ENCODE measurements at regions not wholly inside any gene's neighbourhood (a gene's known extent, or its start where the extent isn't known, plus 50 kb on each side); places are given as distances from the start of the nearest gene placed in this dataset.

- no CpG with 5 or more reads among the region's 1 CpG for WGBS (ENCODE audit: insufficient coverage, insufficient read length)
- Histone ChIP-seq H3K36me3 (ENCODE audit: control insufficient read depth, insufficient read depth, low read length) (no peaks in the 10 kb centered on the region), H3K4me3 (ENCODE audit: low read length) (no peak overlapping the region), H3K9me3 (ENCODE audit: control insufficient read depth, insufficient read depth, low read length) (peaks cover 2% of the 10 kb centered on the region), H3K27me3 (ENCODE audit: control insufficient read depth, insufficient read depth, low read length) (no peaks in the 10 kb centered on the region), H3K27ac (ENCODE audit: low read length) (no peak overlapping the region), H3K4me1 (ENCODE audit: control insufficient read depth, insufficient read depth, low read length) (no peaks in the 10 kb centered on the region; the same call in 1 of the 2 replicates)
- no peak for DNase-seq (ENCODE audit: low read depth, low spot score)
These were observed 90.6 kb upstream of the ZNF678 start for GRCh38 chr1:227472772-227473171.

GRCh38 chr1:227470688-227471087 is 92.7 kb upstream of the ZNF678 start:
- no peak overlapping the region for H3K4me3 ChIP-seq (ENCODE audit: low read length)
- H3K27ac ChIP-seq (ENCODE audit: low read length) = no peak overlapping the region
- H3K27me3 ChIP-seq (ENCODE audit: control insufficient read depth, insufficient read depth, low read length) = no peaks in the 10 kb centered on the region
- no peak for DNase-seq (ENCODE audit: low read depth, low spot score)
- H3K36me3 ChIP-seq (ENCODE audit: control insufficient read depth, insufficient read depth, low read length) = no peaks in the 10 kb centered on the region
- WGBS (ENCODE audit: insufficient coverage, insufficient read length) = no CpG with 5 or more reads among the region's 2 CpGs
- peaks cover 2% of the 10 kb centered on the region for H3K9me3 ChIP-seq (ENCODE audit: control insufficient read depth, insufficient read depth, low read length)
- H3K4me1 ChIP-seq (ENCODE audit: control insufficient read depth, insufficient read depth, low read length) = no peaks in the 10 kb centered on the region; the same call in 1 of the 2 replicates

DNA sequence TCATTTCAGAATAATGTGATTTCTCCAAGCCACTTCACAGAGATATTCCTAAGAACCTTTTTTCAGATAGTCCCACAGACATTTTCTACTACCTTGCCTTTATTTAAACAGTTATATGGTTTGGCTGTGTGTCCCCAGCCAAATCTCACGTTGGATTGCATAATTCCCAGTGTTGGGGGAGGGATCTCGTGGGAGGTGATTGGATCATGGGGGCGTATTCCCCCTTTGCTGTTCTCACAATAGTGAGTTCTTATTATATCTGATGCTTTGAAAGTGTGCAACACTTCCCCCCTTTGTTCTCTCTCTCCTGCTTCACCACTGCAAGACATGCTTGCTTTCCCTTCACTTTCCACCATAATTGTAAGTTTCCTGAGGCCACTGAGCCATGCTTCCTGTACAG is 93.6 kb upstream of the ZNF678 start:
- no peaks in the 10 kb centered on the region; the same call in 1 of the 2 replicates for H3K4me1 ChIP-seq (ENCODE audit: control insufficient read depth, insufficient read depth, low read length)
- WGBS (ENCODE audit: insufficient coverage, insufficient read length) = no CpG with 5 or more reads among the region's 3 CpGs
- H3K36me3 ChIP-seq (ENCODE audit: control insufficient read depth, insufficient read depth, low read length) = no peaks in the 10 kb centered on the region
- peaks cover 2% of the 10 kb centered on the region for H3K9me3 ChIP-seq (ENCODE audit: control insufficient read depth, insufficient read depth, low read length)
- DNase-seq (ENCODE audit: low read depth, low spot score) = no peak
- H3K4me3 ChIP-seq (ENCODE audit: low read length) = no peak overlapping the region
- H3K27me3 ChIP-seq (ENCODE audit: control insufficient read depth, insufficient read depth, low read length) = no peaks in the 10 kb centered on the region
- no peak overlapping the region for H3K27ac ChIP-seq (ENCODE audit: low read length)

DNA sequence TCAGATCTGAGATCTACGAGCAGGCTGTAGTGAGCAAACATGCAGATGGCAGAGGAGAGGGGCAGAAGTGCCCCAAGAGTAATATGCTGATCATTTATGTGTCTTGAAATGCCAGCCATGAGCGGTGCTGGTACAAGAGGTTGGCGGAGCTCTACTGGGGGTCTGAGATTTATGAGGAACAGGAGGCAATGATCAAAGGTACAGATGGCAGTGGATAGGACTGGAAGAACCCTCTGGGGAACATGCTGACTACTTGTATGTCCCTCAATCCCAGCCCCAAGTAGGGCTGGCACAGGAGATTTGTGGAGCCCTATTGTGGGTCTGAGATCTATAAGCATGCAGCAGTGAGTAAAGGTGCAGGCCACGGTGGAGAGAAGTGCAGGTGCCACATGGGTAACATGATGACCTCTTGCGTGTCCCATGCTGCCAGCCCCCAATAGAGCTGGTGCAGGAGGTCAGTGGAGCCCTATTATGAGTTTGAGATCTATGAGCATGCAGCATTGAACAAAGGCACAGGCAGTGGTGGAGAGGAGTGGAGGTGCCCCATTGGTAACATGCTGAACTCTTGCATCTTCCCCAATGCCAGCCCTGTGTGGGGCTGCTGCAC is 97.2 kb upstream of the ZNF678 start:
- no peaks in the 10 kb centered on the region for H3K36me3 ChIP-seq (ENCODE audit: control insufficient read depth, insufficient read depth, low read length)
- no peak overlapping the region for H3K4me3 ChIP-seq (ENCODE audit: low read length)
- DNase-seq (ENCODE audit: low read depth, low spot score) = no peak
- WGBS (ENCODE audit: insufficient coverage, insufficient read length) = no CpG with 5 or more reads among the region's 5 CpGs
- no peaks in the 10 kb centered on the region for H3K4me1 ChIP-seq (ENCODE audit: control insufficient read depth, insufficient read depth, low read length)
- no peak overlapping the region for H3K27ac ChIP-seq (ENCODE audit: low read length)
- H3K27me3 ChIP-seq (ENCODE audit: control insufficient read depth, insufficient read depth, low read length) = no peaks in the 10 kb centered on the region
- peaks cover 2% of the 10 kb centered on the region for H3K9me3 ChIP-seq (ENCODE audit: control insufficient read depth, insufficient read depth, low read length)

DNA sequence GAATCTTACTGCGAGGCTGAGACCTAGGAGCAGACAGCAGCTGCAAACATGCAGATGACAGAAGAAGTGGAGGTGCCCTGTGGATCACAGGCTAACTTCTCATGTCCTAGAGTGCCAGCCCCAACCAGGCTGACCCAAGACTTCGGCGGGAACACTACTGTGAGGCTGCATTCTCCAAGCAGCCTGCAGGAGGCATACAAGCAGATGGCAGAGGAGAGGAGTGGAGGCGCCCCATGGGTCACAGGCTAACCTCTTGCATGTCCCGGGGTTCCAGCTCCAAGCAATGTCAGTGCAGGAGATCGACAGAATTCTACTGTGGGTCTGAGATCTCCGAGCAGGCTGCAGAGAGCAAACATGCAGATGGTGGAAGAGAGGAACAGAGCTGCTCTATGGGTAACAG is 98.1 kb upstream of the ZNF678 start:
- peak; percentile 41 for DNase-seq (ENCODE audit: low read depth, low spot score)
- H3K9me3 ChIP-seq (ENCODE audit: control insufficient read depth, insufficient read depth, low read length) = no peaks in the 10 kb centered on the region
- H3K27me3 ChIP-seq (ENCODE audit: control insufficient read depth, insufficient read depth, low read length) = no peaks in the 10 kb centered on the region
- no peak overlapping the region for H3K27ac ChIP-seq (ENCODE audit: low read length)
- no CpG with 5 or more reads among the region's 7 CpGs for WGBS (ENCODE audit: insufficient coverage, insufficient read length)
- no peaks in the 10 kb centered on the region for H3K36me3 ChIP-seq (ENCODE audit: control insufficient read depth, insufficient read depth, low read length)
- no peaks in the 10 kb centered on the region for H3K4me1 ChIP-seq (ENCODE audit: control insufficient read depth, insufficient read depth, low read length)
- H3K4me3 ChIP-seq (ENCODE audit: low read length) = no peak overlapping the region

DNA sequence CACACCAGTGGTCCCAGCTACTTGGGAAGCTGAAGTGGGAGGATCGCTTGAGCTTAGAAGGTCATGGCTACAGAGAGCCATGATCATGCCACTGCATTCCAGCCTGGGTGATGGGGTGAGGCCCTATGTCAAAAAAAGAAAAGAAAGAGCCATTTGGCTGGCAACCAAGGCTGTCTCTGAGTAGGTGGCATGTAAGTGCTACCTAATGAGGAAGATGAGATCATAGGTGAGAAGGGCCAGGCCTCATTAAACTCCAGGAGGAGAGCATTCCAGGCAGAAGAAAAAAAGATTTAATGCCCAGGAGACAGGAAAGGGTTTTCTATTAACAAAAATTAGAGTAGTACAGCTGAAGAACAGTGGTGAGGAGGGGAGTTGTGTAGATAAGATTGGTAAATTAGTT is 103.4 kb upstream of the ZNF678 start:
- Histone ChIP-seq H3K4me3 (ENCODE audit: low read length) (no peak overlapping the region), H3K4me1 (ENCODE audit: control insufficient read depth, insufficient read depth, low read length) (no peaks in the 10 kb centered on the region), H3K27me3 (ENCODE audit: control insufficient read depth, insufficient read depth, low read length) (no peaks in the 10 kb centered on the region), H3K36me3 (ENCODE audit: control insufficient read depth, insufficient read depth, low read length) (no peaks in the 10 kb centered on the region), H3K9me3 (ENCODE audit: control insufficient read depth, insufficient read depth, low read length) (no peaks in the 10 kb centered on the region), H3K27ac (ENCODE audit: low read length) (no peak overlapping the region)
- DNase-seq (ENCODE audit: low read depth, low spot score) = no peak
- no CpG with 5 or more reads among the region's 1 CpG for WGBS (ENCODE audit: insufficient coverage, insufficient read length)

GRCh38 chr1:227459326-227459841 is 104.0 kb upstream of the ZNF678 start:
- Histone ChIP-seq H3K27ac (ENCODE audit: low read length) (no peak overlapping the region), H3K36me3 (ENCODE audit: control insufficient read depth, insufficient read depth, low read length) (no peaks in the 10 kb centered on the region), H3K9me3 (ENCODE audit: control insufficient read depth, insufficient read depth, low read length) (no peaks in the 10 kb centered on the region), H3K4me3 (ENCODE audit: low read length) (no peak overlapping the region), H3K4me1 (ENCODE audit: control insufficient read depth, insufficient read depth, low read length) (no peaks in the 10 kb centered on the region), H3K27me3 (ENCODE audit: control insufficient read depth, insufficient read depth, low read length) (no peaks in the 10 kb centered on the region)
- no peak for DNase-seq (ENCODE audit: low read depth, low spot score)

DNA sequence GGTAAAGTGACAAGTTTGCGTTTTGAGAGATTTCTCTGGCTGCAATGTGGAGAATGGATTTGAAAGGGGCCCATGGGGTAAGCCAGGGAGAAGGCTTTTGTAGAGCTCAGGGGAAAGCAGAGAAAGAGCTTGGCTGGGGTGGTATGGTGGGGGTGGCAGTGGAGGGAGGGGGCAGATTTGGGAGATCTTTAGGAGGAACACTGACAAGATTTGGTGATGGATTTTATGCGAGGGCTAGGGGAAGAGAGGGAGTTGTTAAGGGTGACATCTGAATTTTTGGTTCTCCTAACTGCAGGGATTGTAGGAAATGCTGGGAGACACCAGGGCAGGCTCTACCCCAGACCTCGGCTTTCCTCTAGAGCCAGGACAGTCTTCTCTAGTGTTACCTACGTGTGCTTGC is 108.7 kb upstream of the ZNF678 start:
- no peaks in the 10 kb centered on the region for H3K4me1 ChIP-seq (ENCODE audit: control insufficient read depth, insufficient read depth, low read length)
- H3K4me3 ChIP-seq (ENCODE audit: low read length) = no peak overlapping the region
- no peak overlapping the region for H3K27ac ChIP-seq (ENCODE audit: low read length)
- H3K9me3 ChIP-seq (ENCODE audit: control insufficient read depth, insufficient read depth, low read length) = no peaks in the 10 kb centered on the region
- H3K27me3 ChIP-seq (ENCODE audit: control insufficient read depth, insufficient read depth, low read length) = no peaks in the 10 kb centered on the region
- no peak for DNase-seq (ENCODE audit: low read depth, low spot score)
- no peaks in the 10 kb centered on the region for H3K36me3 ChIP-seq (ENCODE audit: control insufficient read depth, insufficient read depth, low read length)
- WGBS (ENCODE audit: insufficient coverage, insufficient read length) = no CpG with 5 or more reads among the region's 4 CpGs

GRCh38 chr1:227453631-227454355 is 109.6 kb upstream of the ZNF678 start:
- Histone ChIP-seq H3K4me3 (ENCODE audit: low read length) (no peak overlapping the region), H3K4me1 (ENCODE audit: control insufficient read depth, insufficient read depth, low read length) (no peaks in the 10 kb centered on the region), H3K27ac (ENCODE audit: low read length) (no peak overlapping the region), H3K27me3 (ENCODE audit: control insufficient read depth, insufficient read depth, low read length) (no peaks in the 10 kb centered on the region), H3K9me3 (ENCODE audit: control insufficient read depth, insufficient read depth, low read length) (no peaks in the 10 kb centered on the region), H3K36me3 (ENCODE audit: control insufficient read depth, insufficient read depth, low read length) (no peaks in the 10 kb centered on the region)
- no peak for DNase-seq (ENCODE audit: low read depth, low spot score)
- no CpG with 5 or more reads among the region's 9 CpGs for WGBS (ENCODE audit: insufficient coverage, insufficient read length)

DNA sequence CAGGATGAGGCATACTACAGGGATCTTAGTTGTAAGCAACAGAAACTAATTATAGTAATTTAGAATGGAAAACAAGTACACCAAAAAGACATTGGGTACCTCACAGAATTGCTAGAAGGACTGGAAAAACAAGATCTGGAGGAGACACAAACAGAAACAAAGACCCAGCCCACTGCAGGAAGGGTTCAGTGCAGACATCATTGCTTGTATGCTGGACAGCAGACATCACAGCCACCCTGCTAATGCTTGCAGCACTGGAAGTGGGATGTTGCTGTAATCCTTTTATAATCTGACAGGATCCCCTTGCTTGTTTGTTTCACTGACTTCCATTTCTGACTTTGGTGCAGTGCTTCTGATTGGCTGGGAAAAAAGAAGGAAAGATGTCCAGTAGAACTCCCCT is 111.4 kb upstream of the ZNF678 start:
- H3K4me1 ChIP-seq (ENCODE audit: control insufficient read depth, insufficient read depth, low read length) = no peaks in the 10 kb centered on the region
- H3K36me3 ChIP-seq (ENCODE audit: control insufficient read depth, insufficient read depth, low read length) = no peaks in the 10 kb centered on the region
- no peaks in the 10 kb centered on the region for H3K9me3 ChIP-seq (ENCODE audit: control insufficient read depth, insufficient read depth, low read length)
- no peak for DNase-seq (ENCODE audit: low read depth, low spot score)
- no peaks in the 10 kb centered on the region for H3K27me3 ChIP-seq (ENCODE audit: control insufficient read depth, insufficient read depth, low read length)
- H3K27ac ChIP-seq (ENCODE audit: low read length) = no peak overlapping the region
- H3K4me3 ChIP-seq (ENCODE audit: low read length) = no peak overlapping the region

GRCh38 chr1:227451057-227451456 is 112.3 kb upstream of the ZNF678 start:
- H3K27ac ChIP-seq (ENCODE audit: low read length) = no peak overlapping the region
- no peaks in the 10 kb centered on the region for H3K27me3 ChIP-seq (ENCODE audit: control insufficient read depth, insufficient read depth, low read length)
- no peak for DNase-seq (ENCODE audit: low read depth, low spot score)
- no peaks in the 10 kb centered on the region for H3K9me3 ChIP-seq (ENCODE audit: control insufficient read depth, insufficient read depth, low read length)
- H3K4me3 ChIP-seq (ENCODE audit: low read length) = no peak overlapping the region
- no peaks in the 10 kb centered on the region for H3K36me3 ChIP-seq (ENCODE audit: control insufficient read depth, insufficient read depth, low read length)
- WGBS (ENCODE audit: insufficient coverage, insufficient read length) = no CpG with 5 or more reads among the region's 2 CpGs
- no peaks in the 10 kb centered on the region for H3K4me1 ChIP-seq (ENCODE audit: control insufficient read depth, insufficient read depth, low read length)
